ENCODE measurements at regions not wholly inside any gene's neighbourhood (a gene's known extent, or its start where the extent isn't known, plus 50 kb on each side); places are given as distances from the start of the nearest gene placed in this dataset.

- Histone ChIP-seq H3K27me3 (ENCODE audit: control insufficient read depth, low read length) (no peaks in the 10 kb centered on the region), H3K4me1 (ENCODE audit: control insufficient read depth, low read length) (no peaks in the 10 kb centered on the region), H3K4me3 (ENCODE audit: low read length) (no peak overlapping the region), H3F3A (ENCODE audit: control insufficient read depth, insufficient read depth) (no peaks in the 10 kb centered on the region), H3K79me2 (ENCODE audit: control insufficient read depth, low read length) (no peaks in the 10 kb centered on the region), H3K27ac (ENCODE audit: low read depth, low read length) (no peak overlapping the region), H3K4me2 (ENCODE audit: low read length) (no peak overlapping the region), H4K20me1 (ENCODE audit: control insufficient read depth, insufficient read depth, low read depth, low read length) (no peaks in the 10 kb centered on the region), H3K9me3 (ENCODE audit: control insufficient read depth, insufficient read depth, low read length) (no peaks in the 10 kb centered on the region), H3K36me3 (ENCODE audit: control insufficient read depth, low read length) (no peaks in the 10 kb centered on the region), H3K9me2 (replicated peaks; ENCODE audit: control insufficient read depth, low read length) (no peaks in the 10 kb centered on the region)
- TF ChIP-seq, protein P1, sequence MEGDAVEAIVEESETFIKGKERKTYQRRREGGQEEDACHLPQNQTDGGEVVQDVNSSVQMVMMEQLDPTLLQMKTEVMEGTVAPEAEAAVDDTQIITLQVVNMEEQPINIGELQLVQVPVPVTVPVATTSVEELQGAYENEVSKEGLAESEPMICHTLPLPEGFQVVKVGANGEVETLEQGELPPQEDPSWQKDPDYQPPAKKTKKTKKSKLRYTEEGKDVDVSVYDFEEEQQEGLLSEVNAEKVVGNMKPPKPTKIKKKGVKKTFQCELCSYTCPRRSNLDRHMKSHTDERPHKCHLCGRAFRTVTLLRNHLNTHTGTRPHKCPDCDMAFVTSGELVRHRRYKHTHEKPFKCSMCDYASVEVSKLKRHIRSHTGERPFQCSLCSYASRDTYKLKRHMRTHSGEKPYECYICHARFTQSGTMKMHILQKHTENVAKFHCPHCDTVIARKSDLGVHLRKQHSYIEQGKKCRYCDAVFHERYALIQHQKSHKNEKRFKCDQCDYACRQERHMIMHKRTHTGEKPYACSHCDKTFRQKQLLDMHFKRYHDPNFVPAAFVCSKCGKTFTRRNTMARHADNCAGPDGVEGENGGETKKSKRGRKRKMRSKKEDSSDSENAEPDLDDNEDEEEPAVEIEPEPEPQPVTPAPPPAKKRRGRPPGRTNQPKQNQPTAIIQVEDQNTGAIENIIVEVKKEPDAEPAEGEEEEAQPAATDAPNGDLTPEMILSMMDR (IDR thresholded peaks at IDR 0.05; ENCODE audit: low read depth, low read length, poor library complexity, severe bottlenecking): no peak
- no peak for TF ChIP-seq EZH2phosphoT487 (IDR thresholded peaks at IDR 0.05; ENCODE audit: borderline replicate concordance, low read length)
Observed at GRCh38 chr1:5403935-5404334, 588.3 kb downstream of the NPHP4 start.

DNA sequence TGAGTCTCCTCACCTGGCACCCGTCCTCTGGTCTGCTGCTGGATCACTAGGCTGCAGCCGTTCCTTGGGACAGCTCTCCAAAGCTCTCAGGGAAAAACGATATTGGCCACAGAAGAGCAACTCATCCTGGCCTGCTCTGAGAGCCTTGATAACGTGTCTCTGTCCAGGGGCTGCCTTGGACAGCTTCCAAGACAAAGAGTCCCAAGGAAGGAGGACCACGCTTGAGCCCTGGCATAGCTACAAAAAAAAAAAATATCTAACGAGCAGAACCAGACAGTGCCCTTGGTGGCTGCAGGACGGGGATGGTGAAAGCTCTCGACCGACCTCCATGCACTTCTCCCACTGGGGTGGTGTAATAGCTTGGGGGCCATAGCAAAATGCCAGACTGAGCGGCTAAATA, 589.6 kb downstream of the NPHP4 start:
- Histone ChIP-seq H4K20me1 (ENCODE audit: control insufficient read depth, insufficient read depth, low read depth, low read length) (no peaks in the 10 kb centered on the region), H3K4me3 (ENCODE audit: low read length) (no peak overlapping the region), H3K4me1 (ENCODE audit: control insufficient read depth, low read length) (no peaks in the 10 kb centered on the region)

GRCh38 chr1:5399771-5400170, 592.5 kb downstream of the NPHP4 start:
- no peaks in the 10 kb centered on the region for H3K36me3 ChIP-seq (ENCODE audit: control insufficient read depth, low read length)
- H3K4me3 ChIP-seq (ENCODE audit: low read length): no peak overlapping the region
- H3F3A ChIP-seq (ENCODE audit: control insufficient read depth, insufficient read depth): no peaks in the 10 kb centered on the region
- no peaks in the 10 kb centered on the region for H3K9me2 ChIP-seq (replicated peaks; ENCODE audit: control insufficient read depth, low read length)
- no peaks in the 10 kb centered on the region for H3K4me1 ChIP-seq (ENCODE audit: control insufficient read depth, low read length)
- no peaks in the 10 kb centered on the region; the same call in 1 of the 2 replicates for H3K9me3 ChIP-seq (ENCODE audit: control insufficient read depth, insufficient read depth, low read length)
- TF ChIP-seq, protein P1 (IDR thresholded peaks at IDR 0.05; ENCODE audit: low read depth, low read length, poor library complexity, severe bottlenecking): no peak
- TF ChIP-seq EZH2phosphoT487 (IDR thresholded peaks at IDR 0.05; ENCODE audit: borderline replicate concordance, low read length): no peak
- H3K79me2 ChIP-seq (ENCODE audit: control insufficient read depth, low read length): no peaks in the 10 kb centered on the region
- no peak overlapping the region for H3K27ac ChIP-seq (ENCODE audit: low read depth, low read length)
- H4K20me1 ChIP-seq (ENCODE audit: control insufficient read depth, insufficient read depth, low read depth, low read length): no peaks in the 10 kb centered on the region
- no peaks in the 10 kb centered on the region for H3K27me3 ChIP-seq (ENCODE audit: control insufficient read depth, low read length)
- H3K4me2 ChIP-seq (ENCODE audit: low read length): no peak overlapping the region

More for the DNA sequence above, 589.6 kb downstream of the NPHP4 start:
- H3F3A ChIP-seq (ENCODE audit: control insufficient read depth, insufficient read depth): no peaks in the 10 kb centered on the region
- no peaks in the 10 kb centered on the region for H3K27me3 ChIP-seq (ENCODE audit: control insufficient read depth, low read length)
- TF ChIP-seq, protein P1 (IDR thresholded peaks at IDR 0.05; ENCODE audit: low read depth, low read length, poor library complexity, severe bottlenecking): no peak
- no peak for TF ChIP-seq EZH2phosphoT487 (IDR thresholded peaks at IDR 0.05; ENCODE audit: borderline replicate concordance, low read length)
- H3K79me2 ChIP-seq (ENCODE audit: control insufficient read depth, low read length): no peaks in the 10 kb centered on the region
- no peaks in the 10 kb centered on the region for H3K36me3 ChIP-seq (ENCODE audit: control insufficient read depth, low read length)
- H3K4me2 ChIP-seq (ENCODE audit: low read length): no peak overlapping the region
- no peak overlapping the region for H3K27ac ChIP-seq (ENCODE audit: low read depth, low read length)
- no peaks in the 10 kb centered on the region for H3K9me2 ChIP-seq (replicated peaks; ENCODE audit: control insufficient read depth, low read length)
- no peaks in the 10 kb centered on the region for H3K9me3 ChIP-seq (ENCODE audit: control insufficient read depth, insufficient read depth, low read length)

Data from DOHH2 (cell line).